ENCODE measurements at regions not wholly inside any gene's neighbourhood (a gene's known extent, or its start where the extent isn't known, plus 50 kb on each side); places are given as distances from the start of the nearest gene placed in this dataset.
A peak's percentile ranks its signal among the peaks of the same experiment; 100 is the strongest.

GRCh38 chr6:167499161-167499660 lies 174.3 kb downstream of the TTLL2 start (continued):
- TF ChIP-seq ZNF274 (CRISPR knock-in tag; IDR thresholded peaks at IDR 0.05) = no peak
- no peak for TF ChIP-seq MYNN (CRISPR knock-in tag; IDR thresholded peaks at IDR 0.05; ENCODE audit: low read depth)
- TF ChIP-seq ZNF10 (CRISPR knock-in tag; IDR thresholded peaks at IDR 0.05; ENCODE audit: borderline replicate concordance, low read depth) = no peak
- peak; percentile 52 for TF ChIP-seq TEAD3 (CRISPR knock-in tag; optimal IDR thresholded peaks at IDR 0.05; ENCODE audit: borderline replicate concordance)
- peak; percentile 22 for TF ChIP-seq FOSL2 (CRISPR knock-in tag; IDR thresholded peaks at IDR 0.05)
- no peak for TF ChIP-seq STAT5B (CRISPR knock-in tag; IDR thresholded peaks at IDR 0.05)
- peak in 1 of 2 experiments; percentile 57; a peak in 2 of 4 replicates for TF ChIP-seq EP300 (IDR thresholded peaks at IDR 0.05; ENCODE audit: low read depth in 2 of 2, low read length in 2 of 2)
- no peak for TF ChIP-seq EP300 (CRISPR knock-in tag; IDR thresholded peaks at IDR 0.05; ENCODE audit: borderline replicate concordance)
- TF ChIP-seq ARID3A (IDR thresholded peaks at IDR 0.05; ENCODE audit: low read depth, low read length) = peak; percentile 72
- TF ChIP-seq, protein P1, sequence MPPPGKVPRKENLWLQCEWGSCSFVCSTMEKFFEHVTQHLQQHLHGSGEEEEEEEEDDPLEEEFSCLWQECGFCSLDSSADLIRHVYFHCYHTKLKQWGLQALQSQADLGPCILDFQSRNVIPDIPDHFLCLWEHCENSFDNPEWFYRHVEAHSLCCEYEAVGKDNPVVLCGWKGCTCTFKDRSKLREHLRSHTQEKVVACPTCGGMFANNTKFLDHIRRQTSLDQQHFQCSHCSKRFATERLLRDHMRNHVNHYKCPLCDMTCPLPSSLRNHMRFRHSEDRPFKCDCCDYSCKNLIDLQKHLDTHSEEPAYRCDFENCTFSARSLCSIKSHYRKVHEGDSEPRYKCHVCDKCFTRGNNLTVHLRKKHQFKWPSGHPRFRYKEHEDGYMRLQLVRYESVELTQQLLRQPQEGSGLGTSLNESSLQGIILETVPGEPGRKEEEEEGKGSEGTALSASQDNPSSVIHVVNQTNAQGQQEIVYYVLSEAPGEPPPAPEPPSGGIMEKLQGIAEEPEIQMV (CRISPR knock-in tag; IDR thresholded peaks at IDR 0.05; ENCODE audit: low read depth) = no peak
- TF ChIP-seq CBFB (CRISPR knock-in tag; IDR thresholded peaks at IDR 0.05) = no peak
- TF ChIP-seq RXRB (CRISPR knock-in tag; IDR thresholded peaks at IDR 0.05; ENCODE audit: borderline replicate concordance) = peak; percentile 18; the same call in 1 of the 2 replicates
- TF ChIP-seq, protein P2, sequence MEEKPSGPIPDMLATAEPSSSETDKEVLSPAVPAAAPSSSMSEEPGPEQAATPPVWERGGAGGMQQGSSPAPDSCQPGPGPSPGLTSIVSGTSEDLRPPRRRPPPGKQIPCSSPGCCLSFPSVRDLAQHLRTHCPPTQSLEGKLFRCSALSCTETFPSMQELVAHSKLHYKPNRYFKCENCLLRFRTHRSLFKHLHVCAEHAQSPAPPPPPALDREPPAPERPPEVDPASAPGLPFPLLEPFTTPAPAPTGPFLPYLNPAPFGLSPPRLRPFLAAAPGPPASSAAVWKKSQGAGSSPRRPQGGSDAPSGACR (CRISPR knock-in tag; IDR thresholded peaks at IDR 0.05) = no peak
- no peak for TF ChIP-seq ZNF142 (CRISPR knock-in tag; IDR thresholded peaks at IDR 0.05)
- TF ChIP-seq ATF1 (CRISPR knock-in tag; IDR thresholded peaks at IDR 0.05) = no peak
- TF ChIP-seq NBN (conservative IDR thresholded peaks at IDR 0.05) = no peak
- TF ChIP-seq, protein P3, sequence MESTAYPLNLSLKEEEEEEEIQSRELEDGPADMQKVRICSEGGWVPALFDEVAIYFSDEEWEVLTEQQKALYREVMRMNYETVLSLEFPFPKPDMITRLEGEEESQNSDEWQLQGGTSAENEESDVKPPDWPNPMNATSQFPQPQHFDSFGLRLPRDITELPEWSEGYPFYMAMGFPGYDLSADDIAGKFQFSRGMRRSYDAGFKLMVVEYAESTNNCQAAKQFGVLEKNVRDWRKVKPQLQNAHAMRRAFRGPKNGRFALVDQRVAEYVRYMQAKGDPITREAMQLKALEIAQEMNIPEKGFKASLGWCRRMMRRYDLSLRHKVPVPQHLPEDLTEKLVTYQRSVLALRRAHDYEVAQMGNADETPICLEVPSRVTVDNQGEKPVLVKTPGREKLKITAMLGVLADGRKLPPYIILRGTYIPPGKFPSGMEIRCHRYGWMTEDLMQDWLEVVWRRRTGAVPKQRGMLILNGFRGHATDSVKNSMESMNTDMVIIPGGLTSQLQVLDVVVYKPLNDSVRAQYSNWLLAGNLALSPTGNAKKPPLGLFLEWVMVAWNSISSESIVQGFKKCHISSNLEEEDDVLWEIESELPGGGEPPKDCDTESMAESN (CRISPR knock-in tag; conservative IDR thresholded peaks at IDR 0.05) = no peak
- TF ChIP-seq GABPB1 (CRISPR knock-in tag; IDR thresholded peaks at IDR 0.05) = no peak
- TF ChIP-seq REXO4 (CRISPR knock-in tag; IDR thresholded peaks at IDR 0.05; ENCODE audit: borderline replicate concordance) = no peak
- no peak for TF ChIP-seq FOXC1 (CRISPR knock-in tag; IDR thresholded peaks at IDR 0.05; ENCODE audit: borderline replicate concordance)
